GM15510 (cell line): ENCODE measurements at regions not wholly inside any gene's neighbourhood (a gene's known extent, or its start where the extent isn't known, plus 50 kb on each side); places are given as distances from the start of the nearest gene placed in this dataset.

ENCODE experiments used
- POLR2A ChIP-seq: IDR thresholded peaks from 3 replicates; pipeline ENCODE4 v1.6.1; 2011; ENCODE audit warnings: borderline replicate concordance; ENCODE audit not compliant: insufficient read length; ENCODE audit errors: extremely low read depth

DNA sequence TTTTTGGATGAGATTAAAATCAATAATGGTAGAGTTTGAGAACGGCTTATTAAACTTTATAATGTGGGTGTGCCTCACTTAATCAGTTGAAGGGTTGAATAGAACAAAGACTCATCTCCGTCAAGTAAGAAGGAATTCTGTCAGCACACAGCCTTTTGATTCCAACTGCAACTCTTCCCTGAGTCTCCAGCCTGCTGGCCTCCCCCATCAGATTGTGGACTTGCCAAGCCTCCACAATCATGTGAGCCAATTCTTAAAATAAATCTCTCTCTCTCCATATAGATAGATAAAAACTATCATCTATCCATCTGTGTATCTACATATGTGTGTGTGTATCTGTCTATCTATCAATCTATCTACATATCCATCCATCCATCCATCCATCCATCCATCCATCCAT is 127.4 kb upstream of the BTG1 start:
- no peak for TF ChIP-seq POLR2A

DNA sequence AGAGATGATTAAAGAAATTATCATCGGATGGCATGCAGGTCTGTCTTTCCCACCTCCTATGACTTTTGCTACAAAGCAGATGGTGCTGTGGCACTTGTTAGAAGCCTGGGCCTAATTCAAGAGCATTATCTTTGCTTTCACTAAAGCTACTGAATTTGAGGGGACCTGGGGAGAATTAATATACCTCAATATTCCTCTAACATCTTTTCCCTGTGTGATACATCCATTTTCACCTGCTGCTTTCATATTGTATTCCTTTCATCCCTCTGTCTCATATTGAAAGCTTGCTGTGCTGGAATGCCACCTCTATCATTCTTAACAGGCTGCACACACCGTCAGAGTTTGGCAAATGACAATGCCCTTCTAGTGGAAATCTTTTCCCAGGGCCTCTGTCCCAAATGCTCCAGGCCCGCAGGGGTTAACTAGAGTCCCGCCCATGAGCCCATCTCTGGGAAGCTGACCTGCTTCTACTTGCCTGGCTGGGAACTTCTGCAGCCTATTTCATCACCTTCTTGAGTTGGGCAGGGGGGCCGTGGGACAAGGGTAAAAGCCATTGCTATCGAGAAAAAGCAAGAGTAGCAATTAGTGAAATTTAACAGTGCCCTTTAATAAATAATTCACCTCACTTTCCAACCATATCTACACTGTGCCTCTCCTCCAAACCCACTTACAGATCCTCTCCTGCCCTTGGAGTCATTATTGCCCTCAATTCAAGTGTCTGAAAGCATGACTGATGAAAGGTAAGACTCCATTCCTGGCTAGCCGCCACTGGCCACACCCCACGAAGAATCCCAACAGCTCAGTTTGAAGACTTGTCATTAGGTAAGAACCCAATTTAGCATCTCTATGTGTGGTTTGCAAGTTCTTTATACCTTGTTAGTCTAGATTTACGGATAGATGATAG is 126.7 kb upstream of the BTG1 start:
- no peak for TF ChIP-seq POLR2A

DNA sequence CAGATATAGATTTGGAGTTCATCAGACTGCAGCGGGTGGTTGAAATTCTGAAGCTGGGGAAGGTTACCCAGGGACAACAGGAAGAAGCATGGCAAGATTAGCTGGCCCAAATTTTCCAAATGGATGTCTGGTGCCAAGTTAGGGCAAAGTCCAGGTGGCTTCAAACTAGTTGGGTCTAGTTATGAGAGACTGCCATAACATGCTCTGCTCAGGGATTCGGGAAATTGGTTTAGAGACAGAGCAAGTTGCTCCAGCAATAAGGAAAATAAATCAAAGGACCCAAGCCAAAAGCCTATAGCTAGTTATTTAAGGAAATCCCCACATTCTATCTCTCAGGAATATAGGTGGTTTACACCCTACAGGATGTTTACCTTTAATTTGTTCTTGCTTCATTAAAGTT is 125.7 kb upstream of the BTG1 start:
- no peak for TF ChIP-seq POLR2A

- TF ChIP-seq POLR2A, result no peak
Observed at GRCh38 chr12:92270521-92270920, 124.9 kb upstream of the BTG1 start.

DNA sequence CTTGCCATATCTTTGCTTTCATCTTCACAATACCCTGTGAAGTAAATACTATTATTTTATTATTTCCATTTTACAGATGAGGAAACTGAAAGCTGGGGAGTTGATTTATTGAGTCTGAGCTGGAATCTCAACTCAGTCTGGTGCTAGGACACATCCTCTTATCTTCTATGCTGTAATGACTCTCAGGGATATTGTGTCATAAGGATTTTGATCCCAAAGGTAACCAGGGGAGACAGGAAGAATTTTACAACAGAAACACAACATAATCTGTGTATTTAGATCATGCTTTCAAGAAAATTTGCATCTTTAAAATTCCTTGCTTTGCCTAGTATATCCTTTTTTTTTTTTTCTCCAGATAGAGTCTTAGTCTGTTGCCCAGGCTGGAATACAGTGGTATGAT is 123.3 kb upstream of the BTG1 start:
- TF ChIP-seq POLR2A, result no peak

DNA sequence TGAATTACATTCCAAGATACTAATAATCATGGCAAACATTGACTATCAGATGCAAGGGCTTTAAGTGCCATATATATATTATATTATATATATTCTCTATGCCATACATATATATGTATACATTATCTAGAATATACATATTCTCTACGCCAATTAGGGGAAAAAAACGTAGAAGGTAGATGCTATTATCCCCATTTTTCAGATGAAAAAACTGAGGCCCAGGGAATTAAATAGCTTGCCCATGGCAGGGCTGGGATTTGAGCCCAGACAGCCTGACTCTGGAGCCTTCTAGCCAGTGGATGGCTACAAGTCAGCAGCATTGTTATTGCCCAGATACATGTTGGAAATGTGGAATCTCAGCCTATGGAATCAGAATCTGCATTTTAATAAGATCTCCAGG is 116.0 kb upstream of the BTG1 start:
- no peak for TF ChIP-seq POLR2A

DNA sequence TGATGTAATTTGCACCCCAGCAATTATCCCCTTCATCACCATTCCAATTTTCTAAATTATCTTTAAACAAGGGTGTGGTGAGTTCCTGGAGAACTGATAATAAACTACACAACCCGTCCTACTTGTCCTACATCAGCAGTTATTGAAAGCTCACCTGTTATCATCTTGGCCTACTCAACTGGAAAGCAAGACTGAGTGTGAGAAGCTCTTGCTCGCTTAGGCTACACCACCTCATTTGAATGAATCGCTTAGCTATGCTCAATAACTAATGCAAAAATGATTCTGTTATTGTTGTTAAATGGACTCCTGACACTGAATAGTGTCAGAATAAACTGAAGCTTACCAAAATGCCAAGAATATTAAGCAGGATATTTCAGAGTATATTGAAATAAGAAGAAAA is 115.4 kb upstream of the BTG1 start:
- TF ChIP-seq POLR2A, result no peak

DNA sequence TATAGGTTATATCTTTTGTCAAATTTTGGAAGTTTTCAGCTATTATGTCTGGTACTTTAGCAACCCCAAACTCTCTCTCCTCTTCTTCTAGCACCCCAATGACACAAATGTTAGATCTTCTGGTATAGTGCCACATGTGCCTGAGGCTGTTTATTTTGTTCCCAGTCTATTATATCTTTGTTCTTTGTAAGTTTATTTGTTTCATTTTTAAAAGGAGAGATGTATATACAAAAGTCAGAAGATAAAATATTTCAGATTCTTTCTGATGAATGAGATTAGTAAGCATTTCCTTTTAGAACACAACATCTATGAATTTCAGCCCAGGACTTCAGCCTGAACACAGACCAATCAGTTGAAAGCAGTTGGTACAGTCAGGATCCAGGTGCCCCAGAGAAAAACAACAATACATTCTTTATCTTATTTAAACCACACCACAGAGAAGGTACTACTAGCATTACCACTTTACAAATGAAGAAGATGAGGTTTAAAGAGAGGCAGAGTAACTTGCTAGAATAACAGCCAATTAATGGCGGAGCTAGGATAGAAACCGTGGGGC is 114.1 kb upstream of the BTG1 start:
- TF ChIP-seq POLR2A, result no peak

DNA sequence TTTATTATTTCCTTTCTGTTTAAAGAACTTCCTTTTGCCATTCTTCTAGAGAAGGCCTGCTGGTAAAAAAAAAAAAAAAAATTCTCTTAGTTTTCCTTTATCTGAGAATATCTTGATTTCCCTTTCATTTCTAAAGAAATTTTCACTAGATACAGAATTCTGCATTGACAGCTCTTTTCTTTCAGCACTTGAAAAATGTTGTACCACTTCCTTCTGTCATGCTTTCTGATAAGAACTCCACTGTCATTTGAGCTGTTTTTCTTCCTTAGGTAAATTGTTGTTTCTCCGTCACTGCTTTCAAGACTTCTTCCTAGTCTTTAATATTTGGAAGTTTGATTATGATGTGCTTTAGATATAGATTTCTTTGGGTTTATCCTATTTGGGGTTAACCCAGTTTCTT is 113.6 kb upstream of the BTG1 start:
- TF ChIP-seq POLR2A, result no peak

DNA sequence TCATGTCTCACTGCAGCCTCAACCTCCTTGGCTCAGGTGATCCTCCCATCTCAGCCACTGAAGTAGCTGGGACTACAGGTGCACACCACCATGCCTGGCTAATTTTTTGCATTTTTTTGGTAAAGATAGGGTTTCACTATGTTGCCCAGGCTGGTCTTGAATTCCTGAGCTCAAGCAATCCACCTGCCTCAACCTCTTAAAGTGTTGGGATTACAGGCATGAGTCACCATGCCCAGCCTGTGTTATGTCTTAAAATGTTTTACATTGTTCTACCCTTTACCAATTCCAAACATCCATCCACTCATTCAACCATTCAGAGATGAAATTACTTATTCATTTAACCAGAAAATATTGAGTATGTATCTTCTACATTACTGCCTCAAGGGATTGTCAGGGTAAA is 111.6 kb upstream of the BTG1 start:
- TF ChIP-seq POLR2A, result no peak

DNA sequence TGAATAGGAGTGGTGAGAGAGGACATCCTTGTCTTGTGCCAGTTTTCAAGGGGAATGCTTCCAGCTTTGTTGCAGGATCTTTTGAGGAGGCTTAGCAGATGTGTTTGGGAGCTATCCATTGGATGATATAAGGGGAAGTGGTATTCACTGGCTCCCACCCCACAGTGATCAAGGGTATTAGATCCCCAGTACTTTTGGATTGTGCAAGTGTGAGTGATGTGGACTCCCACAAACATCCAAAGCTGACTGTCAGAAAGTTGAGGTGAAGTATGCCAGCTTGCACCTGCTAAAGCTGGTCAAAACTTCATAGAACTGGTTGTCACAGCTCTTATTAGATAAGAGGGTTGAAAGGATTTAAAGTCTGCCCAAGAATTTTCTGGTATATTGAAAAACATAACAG is 110.1 kb upstream of the BTG1 start:
- no peak for TF ChIP-seq POLR2A

- TF ChIP-seq POLR2A, result no peak
Observed at GRCh38 chr12:92253301-92253700, 107.7 kb upstream of the BTG1 start.

- no peak for TF ChIP-seq POLR2A
Observed at GRCh38 chr12:92248977-92249376, 103.3 kb upstream of the BTG1 start.

DNA sequence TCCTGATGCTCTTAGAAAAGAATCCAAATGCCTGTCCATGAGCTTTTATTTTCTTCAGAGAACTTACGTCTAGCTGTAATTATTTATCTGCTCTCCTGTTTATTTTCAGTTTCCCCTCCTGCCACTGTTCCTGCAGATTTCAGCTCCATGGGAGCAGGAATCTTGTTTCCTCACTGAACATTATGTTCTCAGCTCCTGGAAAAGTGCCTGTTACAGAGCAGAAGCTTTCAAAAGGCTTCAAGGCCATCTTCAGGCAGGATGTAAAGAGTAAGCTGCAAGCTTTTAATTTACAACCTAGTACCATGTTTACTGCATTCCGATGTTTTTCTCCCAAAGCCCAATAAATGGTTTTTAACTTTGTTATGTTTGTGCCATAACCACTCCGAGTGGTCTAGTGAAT is 98.4 kb upstream of the BTG1 start:
- TF ChIP-seq POLR2A, result no peak

- TF ChIP-seq POLR2A, result no peak
Observed at GRCh38 chr12:92242907-92243306, 97.3 kb upstream of the BTG1 start.
